ENCODE measurements at regions not wholly inside any gene's neighbourhood (a gene's known extent, or its start where the extent isn't known, plus 50 kb on each side); places are given as distances from the start of the nearest gene placed in this dataset.
A peak's percentile ranks its signal among the peaks of the same experiment; 100 is the strongest.
"Not testable (repeated sequence)": the region's sequence is repeated elsewhere in the genome, so short reads cannot be mapped to it uniquely, and the experiment has no call there.

GRCh38 chr9:83191154-83191553 lies 128.2 kb upstream of the RASEF start:
- DNase-seq (ENCODE audit: low spot score), result no peak

- DNase-seq (ENCODE audit: low spot score), result not testable (repeated sequence)
These were observed 126.1 kb upstream of the RASEF start for GRCh38 chr9:83189026-83189425.

- no peak for DNase-seq (ENCODE audit: low spot score)
These were observed 125.3 kb upstream of the RASEF start for GRCh38 chr9:83188277-83188676.

- DNase-seq (ENCODE audit: low spot score), result no peak
These were observed 123.3 kb upstream of the RASEF start for GRCh38 chr9:83186155-83186737.

- no peak for DNase-seq (ENCODE audit: low spot score)
These were observed 122.7 kb upstream of the RASEF start for GRCh38 chr9:83185488-83186154.

GRCh38 chr9:83183621-83184020 lies 120.7 kb upstream of the RASEF start:
- DNase-seq (ENCODE audit: low spot score), result no peak

- no peak for DNase-seq (ENCODE audit: low spot score)
These were observed 119.1 kb upstream of the RASEF start for GRCh38 chr9:83182071-83182470.

GRCh38 chr9:83178717-83179116 lies 115.8 kb upstream of the RASEF start:
- no peak for DNase-seq (ENCODE audit: low spot score)

GRCh38 chr9:83177747-83178146 lies 114.8 kb upstream of the RASEF start:
- no peak for DNase-seq (ENCODE audit: low spot score)

- DNase-seq (ENCODE audit: low spot score), result no peak
These were observed 104.2 kb upstream of the RASEF start for GRCh38 chr9:83167126-83167525.

GRCh38 chr9:83166372-83166771 lies 103.4 kb upstream of the RASEF start:
- DNase-seq (ENCODE audit: low spot score), result no peak

GRCh38 chr9:83155733-83156132 lies 92.8 kb upstream of the RASEF start:
- DNase-seq (ENCODE audit: low spot score), result no peak

GRCh38 chr9:83154821-83155220 lies 91.9 kb upstream of the RASEF start:
- DNase-seq (ENCODE audit: low spot score), result no peak

- DNase-seq (ENCODE audit: low spot score), result peak; percentile 35
These were observed 91.3 kb upstream of the RASEF start for GRCh38 chr9:83154087-83154736.

GRCh38 chr9:83153030-83153429 lies 90.1 kb upstream of the RASEF start:
- DNase-seq (ENCODE audit: low spot score), result no peak

GRCh38 chr9:83151627-83152137 lies 88.7 kb upstream of the RASEF start:
- no peak for DNase-seq (ENCODE audit: low spot score)

- DNase-seq (ENCODE audit: low spot score), result no peak
These were observed 84.6 kb upstream of the RASEF start for GRCh38 chr9:83147315-83148149.

- DNase-seq (ENCODE audit: low spot score), result no peak
These were observed 83.4 kb upstream of the RASEF start for GRCh38 chr9:83146325-83146724.

GRCh38 chr9:83144492-83144891 lies 81.5 kb upstream of the RASEF start:
- no peak for DNase-seq (ENCODE audit: low spot score)

GRCh38 chr9:83142389-83142788 lies 79.4 kb upstream of the RASEF start:
- DNase-seq (ENCODE audit: low spot score), result no peak

- DNase-seq (ENCODE audit: low spot score), result no peak
These were observed 78.9 kb upstream of the RASEF start for GRCh38 chr9:83141887-83142286.

- DNase-seq (ENCODE audit: low spot score), result no peak
These were observed 77.1 kb upstream of the RASEF start for GRCh38 chr9:83140061-83140460.
